WTC11 (cell line): ENCODE measurements at regions not wholly inside any gene's neighbourhood (a gene's known extent, or its start where the extent isn't known, plus 50 kb on each side); places are given as distances from the start of the nearest gene placed in this dataset.

Experiments
- ATAC-seq: fragments of 200-7000 bp; cut with Tn5 transposase; 2 replicates; pipeline ENCODE4 v1.10.0; 2021; ENCODE audit warnings: mild to moderate bottlenecking, moderate library complexity
- CTCF ChIA-PET: fragments of 300-600 bp; sonication (Branson Sonifier 250); formaldehyde crosslinking; loops from one replicate; lab custom pipeline; 2021; ENCODE audit warnings: antibody characterized with exemption; lab: Charles Lee
- POLR2A ChIA-PET: fragments of 350-600 bp; sonication (Branson Sonifier 250); formaldehyde crosslinking; loops from one replicate; lab custom pipeline; 2021; ENCODE audit warnings: antibody characterized with exemption; lab: Charles Lee
- DNase-seq: peaks from one replicate; pipeline ENCODE4 v3.0.0; 2021; ENCODE audit warnings: low spot score
- H3K27ac Mint-ChIP-seq: 2 replicates; pipeline ENCODE4 v1.8.0; 2021; ENCODE audit warnings: mixed read lengths
- H3K27me3 Mint-ChIP-seq: 2 replicates; pipeline ENCODE4 v1.8.0; 2021; ENCODE audit warnings: low read depth, mild to moderate bottlenecking, moderate library complexity, mixed read lengths
- H3K36me3 Mint-ChIP-seq: 2 replicates; pipeline ENCODE4 v1.8.0; 2021; ENCODE audit warnings: mixed read lengths
- H3K4me1 Mint-ChIP-seq: 2 replicates; pipeline ENCODE4 v1.8.0; 2022; ENCODE audit warnings: mixed read lengths
- H3K4me3 Mint-ChIP-seq: 2 replicates; pipeline ENCODE4 v1.8.0; 2021; ENCODE audit warnings: mild to moderate bottlenecking, moderate library complexity, mixed read lengths
- H3K9me3 Mint-ChIP-seq: 2 replicates; pipeline ENCODE4 v1.8.0; 2021; ENCODE audit warnings: mixed read lengths
- ARID4B ChIP-seq: sonication (generic); formaldehyde crosslinking; IDR thresholded peaks from 2 replicates; pipeline ENCODE4 v1.8.0; 2023; ENCODE audit warnings: missing genetic modification reagents, mild to moderate bottlenecking, borderline replicate concordance
- ATF1 ChIP-seq: sonication (generic); formaldehyde crosslinking; IDR thresholded peaks from 2 replicates; pipeline ENCODE4 v1.8.1; 2023; ENCODE audit warnings: mild to moderate bottlenecking, moderate library complexity, missing genetic modification reagents
- CBFB ChIP-seq: sonication (generic); formaldehyde crosslinking; IDR thresholded peaks from 2 replicates; pipeline ENCODE4 v1.8.1; 2022; ENCODE audit warnings: mild to moderate bottlenecking, low read depth, missing genetic modification reagents
- E2F5 ChIP-seq: sonication (generic); formaldehyde crosslinking; IDR thresholded peaks from 2 replicates; pipeline ENCODE4 v1.8.1; 2022; ENCODE audit warnings: mild to moderate bottlenecking, moderate library complexity, missing genetic modification reagents
- EMX1 ChIP-seq: fragments of 250-450 bp; sonication (Bioruptor Pico); IDR thresholded peaks from 2 replicates; pipeline ENCODE4 v1.8.0; 2021; ENCODE audit warnings: mild to moderate bottlenecking
- ETV6 ChIP-seq: sonication (generic); formaldehyde crosslinking; IDR thresholded peaks from 2 replicates; pipeline ENCODE4 v1.8.1; 2022; ENCODE audit warnings: mild to moderate bottlenecking, missing genetic modification reagents
- GRHL2 ChIP-seq: fragments of 250-450 bp; sonication (Bioruptor Pico); IDR thresholded peaks from 2 replicates; pipeline ENCODE4 v1.8.0; 2022; ENCODE audit warnings: mild to moderate bottlenecking, moderate library complexity; ENCODE audit not compliant: insufficient replicate concordance, severe bottlenecking
- GTF2I ChIP-seq: fragments of 250-450 bp; sonication (Bioruptor Pico); conservative IDR thresholded peaks from 2 replicates; pipeline ENCODE4 v1.4.0; 2021; ENCODE audit warnings: mild to moderate bottlenecking
- JAZF1 ChIP-seq: fragments of 250-450 bp; sonication (Bioruptor Pico); IDR thresholded peaks from 2 replicates; pipeline ENCODE4 v1.9.0; 2021; ENCODE audit warnings: moderate library complexity, mild to moderate bottlenecking, inconsistent platforms
- MAX ChIP-seq: sonication (generic); formaldehyde crosslinking; IDR thresholded peaks from 2 replicates; pipeline ENCODE4 v1.8.0; 2022; ENCODE audit warnings: mild to moderate bottlenecking, missing genetic modification reagents
- NFATC4 ChIP-seq: fragments of 250-450 bp; sonication (Bioruptor Pico); IDR thresholded peaks from 2 replicates; pipeline ENCODE4 v1.9.0; 2021; ENCODE audit warnings: mild to moderate bottlenecking
- PRDM15 ChIP-seq: sonication (generic); formaldehyde crosslinking; IDR thresholded peaks from 2 replicates; pipeline ENCODE4 v1.8.0; 2022; ENCODE audit warnings: missing genetic modification reagents
- TEAD4 ChIP-seq: sonication (generic); formaldehyde crosslinking; IDR thresholded peaks from 2 replicates; pipeline ENCODE4 v1.8.0; 2022; ENCODE audit warnings: mild to moderate bottlenecking, missing genetic modification reagents
- USF1 ChIP-seq: sonication (generic); formaldehyde crosslinking; IDR thresholded peaks from 2 replicates; pipeline ENCODE4 v1.8.0; 2022; ENCODE audit warnings: mild to moderate bottlenecking, missing genetic modification reagents
- ZBTB21 ChIP-seq: sonication (generic); formaldehyde crosslinking; IDR thresholded peaks from 2 replicates; pipeline ENCODE4 v1.8.1; 2023; ENCODE audit warnings: mild to moderate bottlenecking, missing genetic modification reagents, borderline replicate concordance
- ZMAT4 ChIP-seq: fragments of 250-450 bp; sonication (Bioruptor Pico); IDR thresholded peaks from 2 replicates; pipeline ENCODE4 v1.9.0; 2021; ENCODE audit warnings: mild to moderate bottlenecking
- ZNF263 ChIP-seq: sonication (generic); formaldehyde crosslinking; IDR thresholded peaks from 2 replicates; pipeline ENCODE4 v1.8.1; 2022; ENCODE audit warnings: low read depth, mild to moderate bottlenecking, moderate library complexity, missing genetic modification reagents
- ZNF416 ChIP-seq: fragments of 250-450 bp; sonication (Bioruptor Pico); IDR thresholded peaks from 2 replicates; pipeline ENCODE4 v1.9.0; 2021; ENCODE audit warnings: mild to moderate bottlenecking, inconsistent platforms
- ZNF425 ChIP-seq: fragments of 250-450 bp; sonication (Bioruptor Pico); conservative IDR thresholded peaks from 2 replicates; pipeline ENCODE4 v1.9.0; 2021; ENCODE audit warnings: mild to moderate bottlenecking
- ZSCAN18 ChIP-seq: fragments of 250-450 bp; sonication (Bioruptor Pico); IDR thresholded peaks from 2 replicates; pipeline ENCODE4 v2.1.2; 2022; ENCODE audit warnings: mild to moderate bottlenecking, moderate library complexity

GRCh38 chr9:89865357-89865756 lies 260.5 kb downstream of the GADD45G start:
- H3K9me3 Mint-ChIP-seq, result no peaks in the 10 kb centered on the region
- TF ChIP-seq ZNF263 (no peak), ZBTB21 (CRISPR knock-in tag) (no peak), JAZF1 (CRISPR knock-in tag) (no peak), CBFB (CRISPR knock-in tag) (no peak), TEAD4 (CRISPR knock-in tag) (no peak), GTF2I (CRISPR knock-in tag) (no peak), ZNF416 (CRISPR knock-in tag) (no peak), GRHL2 (no peak), PRDM15 (no peak), ZMAT4 (CRISPR knock-in tag) (no peak), ATF1 (CRISPR knock-in tag) (no peak), MAX (CRISPR knock-in tag) (no peak), ARID4B (CRISPR knock-in tag) (no peak), USF1 (CRISPR knock-in tag) (no peak), NFATC4 (no peak), ZNF425 (CRISPR knock-in tag) (no peak), E2F5 (CRISPR knock-in tag) (no peak), ZSCAN18 (CRISPR knock-in tag) (no peak), ETV6 (CRISPR knock-in tag) (no peak), EMX1 (no peak)
- TF ChIP-seq, all 79 proteins: peak for 0
- 0 out of 2 replicates have a peak, but pooled peaks cover 8% of the 10 kb centered on the region for H3K4me1 Mint-ChIP-seq
- H3K36me3 Mint-ChIP-seq, result no peaks in the 10 kb centered on the region
- POLR2A ChIA-PET, result interaction anchor here (0.6 kb wide), 1 partner anchor 139 kb away, joined by 3 read pairs; no protein-coding TSS in a partner anchor
- ATAC-seq (no peak), DNase-seq (no peak)
- no peaks in the 10 kb centered on the region for H3K27me3 Mint-ChIP-seq
- CTCF ChIA-PET, result no interaction called here
- no peak overlapping the region for H3K4me3 Mint-ChIP-seq
- no peak overlapping the region for H3K27ac Mint-ChIP-seq
